Coronary artery (tissue), 2 donors: ENCODE measurements at regions not wholly inside any gene's neighbourhood (a gene's known extent, or its start where the extent isn't known, plus 50 kb on each side); places are given as distances from the start of the nearest gene placed in this dataset.
"Not testable (repeated sequence)": the region's sequence is repeated elsewhere in the genome, so short reads cannot be mapped to it uniquely, and the experiment has no call there.

ENCODE experiments used
- DNase-seq: peaks from one replicate; pipeline ENCODE4 v3.0.0-alpha.2; 2017; ENCODE audit warnings: low spot score
- H3K27ac ChIP-seq, 2 donors: fragments of 200-600 bp; sonication (generic); one replicate each; pipeline ENCODE4 v1.5.1; 2016 to 2019
- H3K4me3 ChIP-seq: fragments of 200-600 bp; sonication (generic); 2 replicates; pipeline ENCODE4 v1.5.1; 2016; ENCODE audit warnings: mild to moderate bottlenecking, moderate library complexity
- CTCF ChIP-seq: fragments of 200-600 bp; sonication (generic); IDR thresholded peaks from one replicate; pipeline ENCODE4 v1.5.1; 2019; ENCODE audit warnings: antibody characterized with exemption

GRCh38 chr2:154960802-154961583 is 262.5 kb downstream of the KCNJ3 start:
- TF ChIP-seq CTCF = no peak
- Histone ChIP-seq H3K4me3 (no peak overlapping the region), H3K27ac (no peak overlapping the region)
- no peak for DNase-seq

- DNase-seq = no peak
- Histone ChIP-seq H3K27ac (no peak overlapping the region), H3K4me3 (no peak overlapping the region)
- TF ChIP-seq CTCF = no peak
Observed at GRCh38 chr2:154952346-154952980, 254.0 kb downstream of the KCNJ3 start.

- DNase-seq, H3K27ac ChIP-seq, H3K4me3 ChIP-seq: not testable (repeated sequence)
Observed at GRCh38 chr2:154947416-154947815, 248.9 kb downstream of the KCNJ3 start.

- TF ChIP-seq CTCF = no peak
- H3K27ac ChIP-seq = no peak overlapping the region
- H3K4me3 ChIP-seq = no peak overlapping the region
- DNase-seq = no peak
Observed at GRCh38 chr2:154945984-154946383, 247.5 kb downstream of the KCNJ3 start.

GRCh38 chr2:154941379-154941778 is 242.9 kb downstream of the KCNJ3 start:
- DNase-seq = no peak
- no peak for TF ChIP-seq CTCF

GRCh38 chr2:154934213-154934612 is 235.7 kb downstream of the KCNJ3 start:
- H3K4me3 ChIP-seq = no peak overlapping the region
- no peak overlapping the region for H3K27ac ChIP-seq
- no peak for TF ChIP-seq CTCF
- no peak for DNase-seq

More at GRCh38 chr2:154941379-154941778, 242.9 kb downstream of the KCNJ3 start:
- Histone ChIP-seq H3K27ac (no peak overlapping the region), H3K4me3 (no peak overlapping the region)

- Histone ChIP-seq H3K4me3 (no peak overlapping the region), H3K27ac (no peak overlapping the region)
- DNase-seq = no peak
- no peak for TF ChIP-seq CTCF
Observed at GRCh38 chr2:154924531-154924930, 226.0 kb downstream of the KCNJ3 start.
